ENCODE measurements at regions not wholly inside any gene's neighbourhood (a gene's known extent, or its start where the extent isn't known, plus 50 kb on each side); places are given as distances from the start of the nearest gene placed in this dataset.

- TF ChIP-seq POLR2A (IDR thresholded peaks at IDR 0.05; ENCODE audit: control extremely low read depth in 1 of 2, low read depth in 2 of 2, low read length in 2 of 2) (no peak), CEBPB (IDR thresholded peaks at IDR 0.05; ENCODE audit: low read depth, low read length) (no peak), RNF2 (IDR thresholded peaks at IDR 0.05; ENCODE audit: borderline replicate concordance, low read depth, low read length, missing control alignments, poor library complexity, severe bottlenecking) (no peak), GABPA (IDR thresholded peaks at IDR 0.05; ENCODE audit: borderline replicate concordance, insufficient read depth, low read length) (no peak), SRF (IDR thresholded peaks at IDR 0.05; ENCODE audit: low read depth, low read length) (no peak), YY1 (IDR thresholded peaks at IDR 0.05; ENCODE audit: low read depth, low read length) (no peak), EZH2 (IDR thresholded peaks at IDR 0.05; ENCODE audit: low read depth, low read length, severe bottlenecking) (no peak), CTCF (IDR thresholded peaks at IDR 0.05; ENCODE audit: control extremely low read depth in 1 of 3, insufficient read depth in 1 of 3, low read depth in 1 of 3, low read length in 3 of 3) (no peak), TEAD4 (IDR thresholded peaks at IDR 0.05; ENCODE audit: low read depth, low read length) (no peak)
- TF ChIP-seq, protein P1, sequence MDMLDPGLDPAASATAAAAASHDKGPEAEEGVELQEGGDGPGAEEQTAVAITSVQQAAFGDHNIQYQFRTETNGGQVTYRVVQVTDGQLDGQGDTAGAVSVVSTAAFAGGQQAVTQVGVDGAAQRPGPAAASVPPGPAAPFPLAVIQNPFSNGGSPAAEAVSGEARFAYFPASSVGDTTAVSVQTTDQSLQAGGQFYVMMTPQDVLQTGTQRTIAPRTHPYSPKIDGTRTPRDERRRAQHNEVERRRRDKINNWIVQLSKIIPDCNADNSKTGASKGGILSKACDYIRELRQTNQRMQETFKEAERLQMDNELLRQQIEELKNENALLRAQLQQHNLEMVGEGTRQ (IDR thresholded peaks at IDR 0.05; ENCODE audit: low read length) = no peak
These were observed 608.4 kb upstream of the PITX2 start for GRCh38 chr4:111231281-111231680.
